ENCODE measurements at regions not wholly inside any gene's neighbourhood (a gene's known extent, or its start where the extent isn't known, plus 50 kb on each side); places are given as distances from the start of the nearest gene placed in this dataset.

- H3K27me3 ChIP-seq (ENCODE audit: control insufficient read depth, insufficient read depth) = no peaks in the 10 kb centered on the region
- DNase-seq (no peak), ATAC-seq (no peak)
- intact Hi-C loops (cut with DNase I) = loop anchor here in 1 of 4 donors (10.0 kb wide), 1 partner anchor 382 kb away; the partner anchor contains the start of gene NRP1
- no peaks in the 10 kb centered on the region for H3K9me3 ChIP-seq (ENCODE audit: control insufficient read depth, low read length)
- H3K27ac ChIP-seq (ENCODE audit: low read length) = no peak overlapping the region
- WGBS = 91% methylated on average over 2 of the region's 2 CpGs
- peaks cover 12% of the 10 kb centered on the region for H3K4me1 ChIP-seq (ENCODE audit: control insufficient read depth, insufficient read depth, low read length)
- no peak overlapping the region for H3K4me3 ChIP-seq (ENCODE audit: low read length)
Measured at GRCh38 chr10:33716501-33717267, 382.2 kb upstream of the NRP1 start.

GRCh38 chr10:33715303-33715975 lies 381.0 kb upstream of the NRP1 start:
- intact Hi-C loops (cut with DNase I) = loop anchor here in 1 of 4 donors (10.0 kb wide), 1 partner anchor 381 kb away; the partner anchor contains the start of gene NRP1
- peak; percentile 80 to 82 for ATAC-seq
- H3K4me3 ChIP-seq (ENCODE audit: low read length) = no peak overlapping the region
- no peaks in the 10 kb centered on the region for H3K9me3 ChIP-seq (ENCODE audit: control insufficient read depth, low read length)
- 65% methylated on average over 16 of the region's 16 CpGs for WGBS
- H3K27ac ChIP-seq (ENCODE audit: low read length) = no peak overlapping the region
- DNase-seq = peak; percentile 41 to 77 (median 67)
- no peaks in the 10 kb centered on the region for H3K27me3 ChIP-seq (ENCODE audit: control insufficient read depth, insufficient read depth)
- peaks cover 8% of the 10 kb centered on the region for H3K4me1 ChIP-seq (ENCODE audit: control insufficient read depth, insufficient read depth, low read length)

- DNase-seq (no peak), ATAC-seq (no peak)
- H3K9me3 ChIP-seq (ENCODE audit: control insufficient read depth, low read length) = no peaks in the 10 kb centered on the region
- H3K4me1 ChIP-seq (ENCODE audit: control insufficient read depth, insufficient read depth, low read length) = no peaks in the 10 kb centered on the region
- intact Hi-C loops (cut with DNase I) = loop anchor here in 1 of 4 donors (10.0 kb wide), 1 partner anchor 378 kb away; the partner anchor contains the start of gene NRP1
- WGBS = 93% methylated on average over 7 of the region's 7 CpGs
- H3K27ac ChIP-seq (ENCODE audit: low read length) = no peak overlapping the region
- H3K4me3 ChIP-seq (ENCODE audit: low read length) = no peak overlapping the region
- no peaks in the 10 kb centered on the region for H3K27me3 ChIP-seq (ENCODE audit: control insufficient read depth, insufficient read depth)
Measured at GRCh38 chr10:33712825-33713224, 378.4 kb upstream of the NRP1 start.

GRCh38 chr10:33710006-33710405 lies 375.5 kb upstream of the NRP1 start:
- intact Hi-C loops (cut with DNase I) = loop anchor here in 1 of 4 donors (10.0 kb wide), 1 partner anchor 375 kb away; the partner anchor contains the start of gene NRP1
- no peak for DNase-seq
- Histone ChIP-seq H3K27ac (ENCODE audit: low read length) (no peak overlapping the region), H3K4me1 (ENCODE audit: control insufficient read depth, insufficient read depth, low read length) (no peaks in the 10 kb centered on the region), H3K4me3 (ENCODE audit: low read length) (no peak overlapping the region), H3K27me3 (ENCODE audit: control insufficient read depth, insufficient read depth) (no peaks in the 10 kb centered on the region), H3K9me3 (ENCODE audit: control insufficient read depth, low read length) (no peaks in the 10 kb centered on the region)
- ATAC-seq = no peak
- WGBS = 94% methylated on average over 5 of the region's 5 CpGs

- Histone ChIP-seq H3K4me3 (ENCODE audit: low read length) (no peak overlapping the region), H3K9me3 (ENCODE audit: control insufficient read depth, low read length) (no peaks in the 10 kb centered on the region), H3K27ac (ENCODE audit: low read length) (no peak overlapping the region), H3K4me1 (ENCODE audit: control insufficient read depth, insufficient read depth, low read length) (peaks cover under 1% of the 10 kb centered on the region), H3K27me3 (ENCODE audit: control insufficient read depth, insufficient read depth) (no peaks in the 10 kb centered on the region)
- 89% methylated on average over 4 of the region's 4 CpGs for WGBS
- DNase-seq (no peak), ATAC-seq (no peak)
- intact Hi-C loops (cut with DNase I) = no loop called here
Measured at GRCh38 chr10:33709008-33709753, 374.7 kb upstream of the NRP1 start.

GRCh38 chr10:33708561-33708960 lies 374.1 kb upstream of the NRP1 start:
- no peak overlapping the region for H3K4me3 ChIP-seq (ENCODE audit: low read length)
- no peaks in the 10 kb centered on the region for H3K9me3 ChIP-seq (ENCODE audit: control insufficient read depth, low read length)
- ATAC-seq (no peak), DNase-seq (no peak)
- 91% methylated on average over 5 of the region's 5 CpGs for WGBS
- intact Hi-C loops (cut with DNase I) = no loop called here
- no peak overlapping the region for H3K27ac ChIP-seq (ENCODE audit: low read length)
- H3K27me3 ChIP-seq (ENCODE audit: control insufficient read depth, insufficient read depth) = no peaks in the 10 kb centered on the region
- H3K4me1 ChIP-seq (ENCODE audit: control insufficient read depth, insufficient read depth, low read length) = peaks cover 7% of the 10 kb centered on the region

GRCh38 chr10:33706746-33707145 lies 372.3 kb upstream of the NRP1 start:
- intact Hi-C loops (cut with DNase I) = no loop called here
- H3K27ac ChIP-seq (ENCODE audit: low read length) = no peak overlapping the region

GRCh38 chr10:33706191-33706590 lies 371.7 kb upstream of the NRP1 start:
- peak in 2 of 3 donors; percentile 55 to 56 for DNase-seq
- H3K9me3 ChIP-seq (ENCODE audit: control insufficient read depth, low read length) = no peaks in the 10 kb centered on the region
- 47% methylated on average over 3 of the region's 3 CpGs for WGBS
- no peaks in the 10 kb centered on the region for H3K27me3 ChIP-seq (ENCODE audit: control insufficient read depth, insufficient read depth)
- H3K27ac ChIP-seq (ENCODE audit: low read length) = no peak overlapping the region
- no peak overlapping the region for H3K4me3 ChIP-seq (ENCODE audit: low read length)
- intact Hi-C loops (cut with DNase I) = no loop called here
- peak in 1 of 2 donors; percentile 70 for ATAC-seq
- peaks cover 8% of the 10 kb centered on the region for H3K4me1 ChIP-seq (ENCODE audit: control insufficient read depth, insufficient read depth, low read length)

More at GRCh38 chr10:33706746-33707145, 372.3 kb upstream of the NRP1 start:
- Histone ChIP-seq H3K4me3 (ENCODE audit: low read length) (no peak overlapping the region), H3K4me1 (ENCODE audit: control insufficient read depth, insufficient read depth, low read length) (peaks cover 8% of the 10 kb centered on the region), H3K9me3 (ENCODE audit: control insufficient read depth, low read length) (no peaks in the 10 kb centered on the region), H3K27me3 (ENCODE audit: control insufficient read depth, insufficient read depth) (no peaks in the 10 kb centered on the region)
- 42% methylated on average over 1 of the region's 1 CpG for WGBS
- ATAC-seq (peak; percentile 48 to 55), DNase-seq (no peak)

GRCh38 chr10:33704214-33704830 lies 369.9 kb upstream of the NRP1 start:
- H3K9me3 ChIP-seq (ENCODE audit: control insufficient read depth, low read length) = no peaks in the 10 kb centered on the region
- H3K27me3 ChIP-seq (ENCODE audit: control insufficient read depth, insufficient read depth) = no peaks in the 10 kb centered on the region
- ATAC-seq = no peak
- H3K4me1 ChIP-seq (ENCODE audit: control insufficient read depth, insufficient read depth, low read length) = peaks cover 8% of the 10 kb centered on the region
- H3K4me3 ChIP-seq (ENCODE audit: low read length) = no peak overlapping the region
- no peak overlapping the region for H3K27ac ChIP-seq (ENCODE audit: low read length)
- 86% methylated on average over 4 of the region's 4 CpGs for WGBS
- DNase-seq = no peak
- intact Hi-C loops (cut with DNase I) = no loop called here

- WGBS = 58% methylated on average over 7 of the region's 7 CpGs
- DNase-seq (peak in 2 of 3 donors; percentile 22 to 36), ATAC-seq (peak; percentile 68 to 86)
- Histone ChIP-seq H3K9me3 (ENCODE audit: control insufficient read depth, low read length) (no peaks in the 10 kb centered on the region), H3K27ac (ENCODE audit: low read length) (no peak overlapping the region), H3K27me3 (ENCODE audit: control insufficient read depth, insufficient read depth) (no peaks in the 10 kb centered on the region), H3K4me1 (ENCODE audit: control insufficient read depth, insufficient read depth, low read length) (peaks cover 8% of the 10 kb centered on the region), H3K4me3 (ENCODE audit: low read length) (no peak overlapping the region)
- intact Hi-C loops (cut with DNase I) = no loop called here
Measured at GRCh38 chr10:33703501-33704213, 369.2 kb upstream of the NRP1 start.

Data from right cardiac atrium (tissue), 5 donors.